HG03039 (cell line): ENCODE measurements at regions not wholly inside any gene's neighbourhood (a gene's known extent, or its start where the extent isn't known, plus 50 kb on each side); places are given as distances from the start of the nearest gene placed in this dataset.

Experiments
- ATAC-seq: cut with Tn5 transposase; IDR thresholded peaks from one replicate; pipeline ENCODE4 v1.9.1; 2021; ENCODE audit warnings: mild to moderate bottlenecking, moderate library complexity; ENCODE audit not compliant: unreplicated experiment

DNA sequence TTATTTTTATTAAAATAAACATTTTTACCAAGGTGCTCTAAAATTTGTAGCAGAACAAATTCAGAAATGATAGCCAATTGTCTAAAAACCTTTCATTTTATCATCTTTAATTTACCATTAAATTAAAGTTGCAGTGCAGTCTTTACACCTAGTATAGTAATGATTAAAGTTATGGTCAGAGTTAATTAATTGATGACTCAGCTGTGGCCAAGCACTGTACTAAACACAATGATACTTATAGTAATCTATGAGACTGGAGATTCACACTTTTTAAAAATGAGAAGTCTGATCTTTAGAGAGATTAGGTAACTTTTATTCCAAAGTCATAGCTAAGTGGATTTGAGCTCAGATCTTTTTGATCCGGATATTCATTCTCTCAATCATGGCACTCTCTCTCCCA is 621.1 kb upstream of the MEF2C start:
- no peak for ATAC-seq

DNA sequence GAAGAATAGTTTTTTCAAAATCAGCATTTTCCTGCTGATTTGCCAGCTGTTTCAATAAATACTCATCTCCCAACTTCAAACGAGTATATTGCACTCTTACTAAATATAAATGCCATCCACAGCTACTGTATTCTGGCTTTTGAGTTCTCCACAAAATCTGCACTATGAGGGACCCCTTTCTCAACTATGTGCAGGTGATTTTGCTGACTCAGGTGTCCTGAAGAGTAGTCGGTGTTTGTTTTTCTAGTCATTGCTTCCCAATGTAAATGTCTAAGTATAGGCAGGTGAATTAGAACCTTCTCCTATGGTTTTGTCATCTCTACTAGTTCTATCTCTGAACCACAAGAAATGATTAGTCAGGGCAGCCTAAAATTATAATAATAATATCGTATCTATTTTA is 616.8 kb upstream of the MEF2C start:
- ATAC-seq: no peak

DNA sequence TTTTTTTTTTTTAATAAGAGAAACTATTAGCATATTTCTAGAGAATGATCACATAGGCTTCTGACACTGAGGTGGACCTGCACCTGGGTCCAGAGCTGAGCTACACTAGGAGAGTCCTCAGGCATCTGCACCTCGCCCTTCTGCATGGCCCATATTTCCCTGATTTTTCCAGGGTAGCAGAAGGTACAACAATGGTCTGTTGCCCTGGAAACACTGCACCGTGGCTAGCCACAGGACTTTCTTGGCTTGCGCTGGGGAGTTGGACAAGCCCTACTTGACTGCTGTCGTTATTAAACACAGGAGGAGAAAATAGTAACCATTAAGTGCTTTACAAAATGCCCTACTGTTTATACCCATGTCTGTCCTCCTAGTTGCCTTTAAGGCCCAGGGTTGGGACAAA is 615.7 kb upstream of the MEF2C start:
- no peak for ATAC-seq

DNA sequence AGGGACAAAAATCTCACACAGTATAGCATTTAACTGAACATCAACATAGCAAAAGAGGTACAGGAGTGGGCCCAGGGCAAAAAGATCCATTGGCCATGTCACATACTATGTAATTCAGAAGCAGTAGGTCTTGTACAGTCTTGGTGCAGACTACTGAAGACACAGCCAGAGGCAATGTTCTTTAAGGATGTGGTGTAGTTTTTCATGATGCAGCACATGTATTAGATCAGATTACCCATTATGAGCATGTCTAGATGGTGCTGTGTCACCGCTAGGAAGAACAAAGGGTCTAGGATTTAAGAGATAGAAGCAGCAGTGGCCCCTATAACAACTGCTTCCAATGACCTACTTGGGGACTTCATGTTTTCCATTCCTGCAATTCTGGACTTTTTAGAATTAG is 610.4 kb upstream of the MEF2C start:
- no peak for ATAC-seq

DNA sequence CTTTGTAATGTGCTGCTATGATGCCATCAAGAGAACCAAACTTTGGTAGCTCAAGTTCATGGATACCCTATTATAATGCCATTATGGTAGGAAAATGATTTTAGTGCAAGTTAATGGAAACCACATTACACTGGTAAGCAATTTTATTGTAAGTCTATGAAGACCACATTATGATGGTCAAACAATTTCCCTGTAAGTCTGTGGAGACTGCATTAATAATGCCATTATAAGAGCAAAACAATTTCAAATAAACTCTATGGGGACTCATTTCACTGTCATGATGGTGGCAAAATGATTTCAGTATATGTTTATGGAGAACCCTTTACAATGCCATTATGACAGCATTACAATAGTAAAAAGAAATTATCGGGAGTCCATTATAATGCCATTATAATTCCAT is 602.0 kb upstream of the MEF2C start:
- ATAC-seq: no peak

DNA sequence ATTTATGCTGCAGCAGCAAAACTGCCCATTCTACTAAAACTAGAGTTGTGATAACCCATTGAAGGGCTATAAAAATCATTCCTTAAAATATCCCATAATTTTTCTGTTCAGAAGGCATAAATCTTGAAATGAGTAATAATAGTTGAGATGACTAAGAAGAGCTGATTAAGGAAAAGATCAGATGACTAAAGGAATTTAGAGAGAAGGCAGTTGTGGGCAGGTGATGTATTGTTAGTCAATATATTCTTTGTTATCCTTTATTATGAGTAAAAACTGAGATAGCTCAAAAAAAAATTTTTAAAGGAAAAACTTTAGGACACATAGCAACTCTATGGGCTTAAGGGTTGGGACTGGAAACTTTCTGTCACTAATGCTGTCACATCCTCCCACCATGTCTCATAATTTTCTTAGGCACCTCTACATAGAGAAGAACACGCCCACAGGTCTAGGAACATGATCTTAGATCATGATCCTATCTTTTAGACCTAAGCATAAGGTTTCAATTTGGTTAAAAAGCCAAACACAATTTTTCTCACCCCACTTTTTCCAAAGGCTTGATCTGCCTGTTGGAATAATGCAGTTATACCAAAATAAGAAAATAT is 597.5 kb upstream of the MEF2C start:
- ATAC-seq: no peak

DNA sequence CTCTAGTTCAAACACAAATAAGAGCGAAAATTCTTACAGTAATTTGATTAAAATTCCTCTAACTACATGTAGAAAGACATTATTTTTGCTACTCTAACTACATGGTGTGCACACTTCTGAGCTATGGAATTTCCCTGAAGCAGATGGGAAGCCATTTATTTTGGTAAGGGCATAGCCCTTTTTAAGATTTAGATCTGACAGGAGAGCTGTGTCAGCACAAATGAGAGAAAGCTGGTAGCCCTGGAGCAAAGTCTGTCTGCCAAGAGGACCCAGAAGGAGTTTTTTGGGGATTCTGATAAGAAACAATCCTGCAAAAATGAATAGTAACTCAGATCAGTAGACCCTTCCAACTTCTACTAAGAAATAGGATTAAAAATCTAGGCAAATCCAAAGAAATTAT is 595.9 kb upstream of the MEF2C start:
- no peak for ATAC-seq

DNA sequence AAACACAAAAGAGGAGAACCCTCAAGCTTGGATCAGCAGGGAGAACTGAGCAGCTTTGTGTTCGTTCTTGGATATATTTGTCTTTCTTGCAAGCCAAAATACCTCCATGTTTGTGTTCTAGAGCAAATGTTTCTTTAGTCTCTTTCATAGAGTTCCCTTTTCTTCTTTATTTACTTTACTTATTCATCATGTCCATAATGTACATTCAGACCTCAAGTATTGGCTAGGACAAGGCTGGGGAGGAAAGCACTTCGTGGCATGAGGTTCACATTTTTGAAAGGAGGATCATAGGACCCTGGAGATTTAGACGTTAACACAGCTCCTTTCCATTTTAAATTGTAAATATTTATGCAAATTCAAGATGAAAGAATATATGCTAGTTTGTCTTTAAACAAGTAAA is 590.2 kb upstream of the MEF2C start:
- ATAC-seq: no peak

DNA sequence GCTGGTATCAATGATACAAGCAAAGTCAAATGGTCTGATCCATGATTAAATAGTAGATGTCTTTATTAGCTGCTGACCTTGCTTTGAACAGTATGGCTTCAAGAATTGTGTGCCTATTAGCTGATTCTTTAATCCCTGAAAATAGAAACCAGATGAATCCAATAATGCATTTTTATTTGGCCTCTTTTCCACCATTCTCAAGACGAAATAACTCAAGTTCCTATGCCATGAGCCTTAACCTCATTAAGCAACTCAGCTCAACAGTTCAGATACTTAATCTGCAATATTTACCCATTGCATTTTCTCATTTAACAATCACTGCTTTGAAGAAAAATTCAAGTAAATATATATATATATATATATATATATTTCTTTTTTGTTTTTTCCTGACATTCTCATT is 588.6 kb upstream of the MEF2C start:
- ATAC-seq: no peak

DNA sequence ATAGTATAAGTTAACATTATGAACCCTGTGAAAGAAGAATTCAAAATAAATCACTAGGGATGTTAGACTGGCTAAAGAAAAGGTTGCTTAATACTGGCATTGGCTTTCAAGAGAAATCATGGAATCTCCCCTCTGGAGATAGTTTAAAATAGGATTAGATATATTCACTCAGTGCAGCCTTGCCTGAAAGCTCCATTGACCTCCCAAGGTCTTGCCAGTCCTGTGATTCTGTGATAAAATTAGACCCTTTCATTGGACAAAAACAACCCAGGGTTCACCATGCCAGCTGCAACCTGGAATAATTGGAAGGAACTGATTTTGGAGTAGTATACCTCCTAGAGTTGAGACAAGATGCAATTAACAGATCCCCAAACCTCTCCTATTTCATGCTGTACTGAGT is 588.1 kb upstream of the MEF2C start:
- no peak for ATAC-seq

DNA sequence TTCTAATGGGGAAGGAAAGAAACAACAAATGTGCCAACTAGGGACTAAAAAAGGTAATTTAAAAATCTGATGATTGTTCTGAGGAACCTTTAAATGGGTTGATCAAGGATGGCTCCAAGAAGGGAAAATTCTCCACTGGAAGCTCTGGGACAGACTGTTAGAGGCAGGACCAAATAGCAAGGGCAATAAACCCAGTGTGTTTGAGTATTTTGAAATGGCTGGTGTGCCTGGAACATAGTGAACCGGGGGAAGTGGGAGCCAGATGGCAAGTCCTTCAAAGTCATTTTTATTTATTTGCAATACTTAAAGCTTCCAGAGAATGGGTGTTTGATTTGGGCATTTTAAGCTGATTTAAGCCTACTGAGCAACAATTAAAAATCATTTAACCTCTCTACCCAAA is 587.7 kb upstream of the MEF2C start:
- ATAC-seq: no peak

DNA sequence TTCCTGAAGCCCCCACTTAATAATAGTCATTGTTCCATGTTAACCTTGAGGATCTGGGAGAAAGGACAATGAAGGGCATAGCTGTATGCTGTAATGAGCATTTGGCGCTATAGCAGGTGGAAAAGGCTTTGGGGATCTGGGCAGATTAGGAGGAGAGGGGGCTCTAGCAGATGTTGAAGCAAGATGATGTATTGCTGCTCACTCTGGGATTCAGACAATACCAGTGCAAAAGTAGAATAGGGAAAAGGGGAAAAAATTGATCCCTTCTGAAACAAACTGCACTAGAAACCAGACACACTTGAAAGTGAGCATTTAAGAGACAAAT is 575.3 kb upstream of the MEF2C start:
- ATAC-seq: no peak

DNA sequence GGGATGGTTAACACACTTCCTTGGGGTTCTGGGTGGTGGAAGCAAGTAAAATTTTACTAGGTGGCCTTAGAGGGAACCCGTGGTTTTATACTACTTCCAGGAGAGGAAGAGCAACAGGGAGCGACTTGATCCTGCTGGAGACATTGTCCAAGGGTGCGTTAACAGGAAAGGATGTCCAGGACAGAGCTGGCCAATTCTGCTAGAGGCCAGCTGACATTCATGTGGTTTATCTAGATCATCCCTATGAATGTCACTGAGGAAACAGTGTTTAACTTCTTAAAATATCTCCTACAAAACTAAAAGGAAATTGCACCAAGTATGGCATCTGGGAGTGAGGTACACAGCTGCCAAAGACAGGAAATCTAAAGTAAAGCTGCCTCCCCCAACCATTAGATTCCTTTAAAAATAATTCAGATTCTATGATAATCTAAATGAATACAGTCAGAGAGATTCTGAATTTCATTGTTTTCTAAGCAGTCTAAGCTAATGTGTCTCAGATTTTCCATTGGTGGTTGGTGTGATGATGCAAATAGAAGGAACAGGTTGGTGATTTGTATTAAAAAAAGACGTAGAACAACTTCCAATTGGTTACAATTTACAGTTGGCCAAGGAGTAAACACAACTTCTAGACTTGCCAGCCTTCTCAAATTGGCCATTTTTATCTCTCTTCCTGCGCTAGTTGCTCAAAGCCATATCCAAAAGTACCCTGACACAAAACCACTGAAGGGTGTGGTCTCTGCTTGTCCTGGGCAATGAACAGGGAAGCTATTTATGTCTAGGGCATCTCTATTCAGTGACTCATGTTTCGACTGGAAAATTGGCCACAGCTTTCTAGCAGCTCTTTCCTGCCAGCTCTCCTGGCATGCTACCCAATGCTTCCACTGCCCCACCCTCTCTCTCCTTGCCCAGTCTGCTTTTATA is 574.7 kb upstream of the MEF2C start:
- ATAC-seq: no peak

DNA sequence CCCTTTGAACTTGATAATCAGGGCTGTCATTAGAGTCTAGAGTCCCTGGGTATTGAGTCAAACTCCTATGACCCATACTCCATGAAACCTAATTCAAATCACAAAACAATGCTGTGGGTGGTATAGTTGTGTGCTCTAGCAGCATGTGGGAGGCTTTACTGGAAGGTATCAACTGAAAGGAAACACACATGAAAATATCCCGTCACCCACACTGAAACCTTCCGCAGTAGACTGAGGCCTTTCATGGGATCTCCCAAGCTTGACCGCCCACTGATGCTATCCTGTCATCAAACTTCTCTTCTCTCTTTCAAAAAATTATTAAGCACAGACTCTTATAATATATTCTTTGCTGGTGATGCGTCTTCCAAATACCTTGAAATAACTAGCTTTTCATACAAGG is 569.1 kb upstream of the MEF2C start:
- ATAC-seq: no peak

DNA sequence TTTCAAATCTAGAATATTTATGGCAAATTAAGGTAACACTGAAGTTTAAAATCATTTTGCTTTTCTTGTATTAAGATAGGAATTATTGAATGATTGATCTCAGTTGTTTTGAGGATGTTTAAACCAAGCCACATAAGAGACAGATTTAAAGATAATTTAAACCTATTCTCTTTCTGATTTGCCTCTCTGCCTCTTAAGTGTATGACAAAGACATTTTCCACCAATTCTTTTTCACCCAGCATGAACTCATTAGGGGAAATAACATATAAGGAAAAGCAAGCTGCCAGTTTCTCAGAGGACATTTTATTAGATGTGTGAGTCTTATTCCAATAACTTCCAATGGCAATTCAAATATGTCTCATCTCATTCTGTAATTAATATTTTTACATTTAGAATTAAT is 568.3 kb upstream of the MEF2C start:
- ATAC-seq: no peak

DNA sequence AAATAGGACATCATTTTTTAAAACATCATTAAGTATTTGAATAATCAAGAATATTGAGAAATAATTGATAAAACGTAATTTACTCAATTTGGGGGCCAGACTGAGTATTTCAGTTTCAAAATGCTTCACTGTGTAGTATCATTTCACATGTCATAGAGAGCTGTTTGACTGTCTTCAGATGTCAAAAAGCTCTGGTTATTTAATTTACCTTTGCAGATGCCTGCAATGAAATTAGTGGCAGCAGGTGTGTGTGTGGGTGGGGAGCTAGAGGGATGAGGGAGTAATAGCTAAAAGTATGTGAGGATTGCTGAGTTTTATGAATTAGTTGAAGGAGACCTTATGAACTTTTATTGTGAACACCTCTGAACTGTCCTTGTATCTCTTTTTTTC is 567.2 kb upstream of the MEF2C start:
- no peak for ATAC-seq

DNA sequence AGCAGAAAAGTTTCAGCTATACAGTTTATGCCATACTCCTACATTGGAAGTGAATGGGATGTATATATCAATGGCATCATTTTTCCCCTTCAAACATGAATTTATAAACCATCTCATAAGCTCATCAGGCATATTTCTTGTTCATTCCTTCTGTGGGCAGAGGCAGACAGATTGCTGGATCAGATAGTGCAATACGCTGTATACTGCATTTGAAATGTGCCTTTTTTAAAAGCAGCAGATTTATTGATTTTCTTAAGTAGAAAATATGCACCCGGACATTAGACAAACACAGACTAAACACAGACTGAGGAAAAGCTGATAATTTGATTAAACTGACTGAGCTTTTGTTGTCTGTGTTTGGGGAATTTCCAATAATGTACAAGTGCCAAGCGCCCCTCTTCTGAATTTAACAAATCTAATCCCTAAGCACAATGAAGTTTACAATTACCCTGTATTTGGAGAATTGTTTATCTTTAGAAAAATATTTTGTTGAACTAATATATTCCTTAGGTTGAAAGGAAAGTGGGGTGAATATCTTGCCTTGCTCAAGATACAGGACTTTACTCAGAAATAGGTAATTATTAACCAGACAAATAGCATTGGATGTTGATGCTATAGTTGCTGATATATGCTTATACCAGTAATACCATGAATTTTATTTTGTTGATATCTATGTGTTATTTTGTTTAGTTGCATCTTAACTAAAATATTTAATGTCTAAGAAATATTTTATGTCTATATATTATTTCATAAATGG is 566.6 kb upstream of the MEF2C start:
- ATAC-seq: no peak

DNA sequence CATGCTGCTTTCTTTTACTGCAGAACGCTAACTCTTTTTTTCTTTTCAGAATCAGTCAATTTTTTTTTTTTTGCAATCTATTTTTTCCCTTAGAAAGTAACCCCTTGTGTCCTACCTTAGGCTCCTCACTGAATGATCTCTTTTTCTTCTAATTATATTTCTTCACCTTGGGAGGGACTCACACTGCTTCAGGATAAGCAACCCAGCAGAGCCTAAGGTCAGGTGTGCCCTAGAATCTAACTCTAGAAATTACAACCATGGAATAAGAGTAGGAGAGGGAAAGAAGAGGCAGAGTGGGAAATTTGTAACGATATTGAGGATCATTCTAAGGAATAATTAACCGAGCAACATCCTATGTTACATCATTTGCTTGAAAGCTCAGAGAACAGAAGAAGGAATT is 564.0 kb upstream of the MEF2C start:
- no peak for ATAC-seq

DNA sequence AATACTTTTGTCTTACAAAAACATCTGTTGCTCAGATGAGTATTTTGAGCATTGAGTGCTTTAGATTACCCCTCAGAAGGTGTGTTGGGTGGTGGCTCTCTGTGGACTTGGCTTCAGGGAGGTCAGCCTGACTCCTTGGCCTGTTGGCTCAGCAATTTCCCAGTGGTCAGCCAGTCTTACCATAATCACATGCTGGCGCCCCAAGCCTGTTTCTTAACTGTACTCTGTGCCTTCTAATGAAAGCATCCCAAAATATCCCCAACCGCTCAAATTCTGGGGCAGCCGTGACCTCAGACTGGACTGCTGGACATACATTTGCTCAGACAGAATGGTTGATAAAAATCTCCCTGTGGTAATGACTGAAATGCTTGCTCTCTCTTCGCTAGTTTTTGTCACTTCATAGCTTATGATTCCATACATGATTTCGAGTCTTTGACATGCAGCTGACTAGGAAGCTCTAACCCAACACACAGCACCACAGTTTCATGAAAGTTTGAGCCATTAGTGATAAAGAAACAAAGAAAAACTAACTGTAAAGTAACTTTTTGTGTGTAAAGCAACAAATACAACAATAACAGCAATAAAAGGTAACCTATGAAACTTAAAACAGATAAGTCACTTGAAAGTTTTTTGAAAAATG is 562.2 kb upstream of the MEF2C start:
- no peak for ATAC-seq

DNA sequence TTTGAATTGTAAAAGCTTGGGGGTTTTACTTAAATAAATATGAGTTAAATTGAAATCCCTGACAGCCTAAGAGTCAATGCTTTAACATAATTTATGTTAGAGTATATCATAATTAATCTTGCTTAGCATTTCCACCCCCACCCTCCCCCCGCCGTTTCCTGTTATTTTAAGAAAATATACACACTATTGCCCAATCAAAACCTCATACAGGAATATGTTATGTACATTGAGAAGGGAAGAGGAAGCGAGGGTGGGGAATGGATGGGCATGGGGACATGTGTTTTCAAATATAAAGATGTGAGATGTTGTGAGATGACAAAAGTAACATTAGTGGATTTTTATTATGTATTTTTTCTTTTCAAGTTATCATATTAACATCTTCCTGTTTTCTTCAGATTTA is 561.1 kb upstream of the MEF2C start:
- no peak for ATAC-seq

DNA sequence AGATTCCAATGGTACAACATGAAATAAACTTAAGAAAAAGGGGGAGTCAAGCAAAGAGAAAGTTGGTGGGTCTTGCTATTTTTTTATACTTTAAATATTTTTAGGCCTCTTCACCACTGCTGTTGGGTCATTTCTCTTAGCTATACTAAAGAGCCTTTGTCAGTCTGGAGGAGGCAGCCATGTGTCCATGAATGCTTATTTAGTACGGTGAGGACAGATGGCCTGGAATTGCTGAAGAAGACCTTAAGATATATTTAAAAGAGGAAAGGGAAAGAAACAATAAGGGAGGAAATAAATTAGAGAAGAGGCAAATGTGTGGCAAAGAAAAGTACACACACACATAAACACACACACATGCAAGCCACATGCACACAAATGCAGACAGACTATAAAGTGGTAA is 560.5 kb upstream of the MEF2C start:
- no peak for ATAC-seq

DNA sequence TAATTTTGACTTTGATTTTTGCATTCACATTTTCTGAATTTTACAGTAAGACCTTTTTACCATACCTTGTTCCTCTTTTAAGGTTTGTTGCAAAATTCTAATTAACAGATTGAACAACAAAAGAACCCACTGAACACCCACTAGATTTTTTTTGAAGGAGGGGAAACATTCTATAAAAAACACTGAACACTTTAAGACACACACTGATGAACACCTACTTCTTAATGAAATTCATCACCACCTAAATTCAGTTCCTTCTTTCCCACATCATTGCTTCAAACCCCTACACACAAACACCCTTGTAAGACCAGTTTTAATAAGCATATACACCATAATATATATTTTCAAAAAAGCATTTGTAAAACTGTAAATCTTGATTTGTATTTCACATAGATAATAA is 559.0 kb upstream of the MEF2C start:
- ATAC-seq: no peak
